Keratinocyte (primary cell): ENCODE measurements at regions not wholly inside any gene's neighbourhood (a gene's known extent, or its start where the extent isn't known, plus 50 kb on each side); places are given as distances from the start of the nearest gene placed in this dataset.

Experiments
- CTCF ChIP-seq, 3 experiments: IDR thresholded peaks in 1 of 3; conservative IDR thresholded peaks in 1 of 3; optimal IDR thresholded peaks in 1 of 3; 2 replicates in 2 of 3; 3 replicates in 1 of 3; pipeline versions ENCODE3 to v1.5.1; 2011; ENCODE audit warnings: low read length in 3 of 3, mild to moderate bottlenecking in 3 of 3, moderate library complexity in 2 of 3, control low read depth in 1 of 3, inconsistent platforms in 1 of 3; ENCODE audit not compliant: insufficient read depth in 2 of 3; ENCODE audit errors: extremely low read depth in 1 of 3
- EZH2 ChIP-seq: IDR thresholded peaks from one replicate; pipeline ENCODE4 v1.6.1; 2012; ENCODE audit warnings: inconsistent platforms, mild to moderate bottlenecking, low read length, moderate library complexity

GRCh38 chr4:116872941-116873340 is 212.4 kb downstream of the TRAM1L1 start:
- TF ChIP-seq CTCF (optimal IDR thresholded peaks at IDR 0.05 in 1 of 3, IDR thresholded peaks at IDR 0.05 in 1 of 3, conservative IDR thresholded peaks at IDR 0.05 in 1 of 3; ENCODE audit: extremely low read depth in 1 of 3, insufficient read depth in 2 of 3, low read length in 3 of 3) (no peak), EZH2 (no peak)
